Mesendoderm (in vitro differentiated cells): ENCODE measurements at regions not wholly inside any gene's neighbourhood (a gene's known extent, or its start where the extent isn't known, plus 50 kb on each side); places are given as distances from the start of the nearest gene placed in this dataset.
"Not testable (repeated sequence)": the region's sequence is repeated elsewhere in the genome, so short reads cannot be mapped to it uniquely, and the experiment has no call there.

ENCODE experiments used
- DNase-seq: peaks from one replicate; pipeline ENCODE4 v3.0.0; 2013
- H2AK5ac ChIP-seq: 2 replicates; pipeline ENCODE4 v1.6.1; 2013; ENCODE audit warnings: low read length, inconsistent platforms
- H2BK120ac ChIP-seq: 2 replicates; pipeline ENCODE4 v1.6.1; 2013; ENCODE audit warnings: low read depth, mild to moderate bottlenecking, low read length, moderate library complexity, mixed read lengths
- H2BK15ac ChIP-seq: replicated peaks from 2 replicates; pipeline ENCODE4 v1.6.1; 2013; ENCODE audit warnings: low read depth, mild to moderate bottlenecking, moderate library complexity
- H2BK5ac ChIP-seq: 2 replicates; pipeline ENCODE4 v1.6.1; 2013; ENCODE audit warnings: low read length, inconsistent platforms
- H3K18ac ChIP-seq: 2 replicates; pipeline ENCODE4 v1.6.1; 2013; ENCODE audit warnings: mild to moderate bottlenecking, low read length, mixed read lengths
- H3K23ac ChIP-seq: one replicate; pipeline ENCODE4 v1.6.1; 2013; ENCODE audit warnings: low read length
- H3K27ac ChIP-seq: 2 replicates; pipeline ENCODE4 v1.5.1; 2013; ENCODE audit warnings: low read depth, mild to moderate bottlenecking, inconsistent platforms, low read length, moderate library complexity
- H3K27me3 ChIP-seq: 2 replicates; pipeline ENCODE4 v1.6.1; 2013; ENCODE audit warnings: low read length, control low read depth, mild to moderate bottlenecking, inconsistent platforms; ENCODE audit not compliant: insufficient read depth, poor library complexity
- H3K36me3 ChIP-seq: 2 replicates; pipeline ENCODE4 v1.6.1; 2013; ENCODE audit warnings: low read length, inconsistent platforms; ENCODE audit not compliant: control insufficient read depth, insufficient read depth
- H3K4ac ChIP-seq: one replicate; pipeline ENCODE4 v1.6.1; 2013; ENCODE audit warnings: low read depth, mild to moderate bottlenecking, low read length, moderate library complexity
- H3K4me1 ChIP-seq: 2 replicates; pipeline ENCODE4 v1.6.1; 2013; ENCODE audit warnings: low read depth, low read length, inconsistent platforms; ENCODE audit not compliant: control insufficient read depth
- H3K4me2 ChIP-seq: 2 replicates; pipeline ENCODE4 v1.6.1; 2013; ENCODE audit warnings: low read length
- H3K4me3 ChIP-seq: 2 replicates; pipeline ENCODE4 v1.5.1; 2013; ENCODE audit warnings: mild to moderate bottlenecking, low read length
- H3K56ac ChIP-seq: one replicate; pipeline ENCODE4 v1.6.1; 2013; ENCODE audit warnings: low read length
- H3K79me1 ChIP-seq: 2 replicates; pipeline ENCODE4 v1.6.1; 2013; ENCODE audit warnings: low read length, inconsistent platforms
- H3K79me2 ChIP-seq: 2 replicates; pipeline ENCODE4 v1.6.1; 2013; ENCODE audit warnings: mild to moderate bottlenecking, low read length; ENCODE audit not compliant: control insufficient read depth, insufficient read depth
- H3K9ac ChIP-seq: 2 replicates; pipeline ENCODE4 v1.6.1; 2013; ENCODE audit warnings: low read length, inconsistent platforms
- H4K5ac ChIP-seq: one replicate; pipeline ENCODE4 v1.6.1; 2013; ENCODE audit warnings: low read length
- H4K8ac ChIP-seq: one replicate; pipeline ENCODE4 v1.6.1; 2013; ENCODE audit warnings: low read depth, mild to moderate bottlenecking, control low read depth, low read length, moderate library complexity
- WGBS: extraction: QIAGEN DNeasy Blood & Tissue Kit; methylation state at CpG from one replicate; pipeline ENCODE4 v1.1.7; 2013; ENCODE audit warnings: low lambda C conversion rate, missing lambda C conversion rate; ENCODE audit not compliant: insufficient coverage; ENCODE audit errors: extremely low coverage; 5-methylcytosine and 5-hydroxymethylcytosine counted together

GRCh38 chr4:20017777-20018115, 234.0 kb upstream of the SLIT2 start:
- Histone ChIP-seq H3K36me3 (no peaks in the 10 kb centered on the region), H3K4me3 (no peak overlapping the region), H3K79me1 (no peaks in the 10 kb centered on the region), H2BK15ac (no peak overlapping the region), H3K23ac (no peak overlapping the region), H3K27me3 (no peaks in the 10 kb centered on the region), H3K9ac (no peak overlapping the region), H2BK120ac (no peak overlapping the region), H3K56ac (no peak overlapping the region), H3K27ac (no peak overlapping the region), H3K79me2 (no peaks in the 10 kb centered on the region), H2BK5ac (no peak overlapping the region), H3K4ac (no peak overlapping the region), H3K4me1 (no peaks in the 10 kb centered on the region), H4K8ac (no peak overlapping the region), H3K4me2 (no peak overlapping the region), H3K18ac (no peak overlapping the region), H2AK5ac (no peak overlapping the region), H4K5ac (no peak overlapping the region)
- no CpG with 5 or more reads among the region's 3 CpGs for WGBS
- no peak for DNase-seq

GRCh38 chr4:20017070-20017776, 234.5 kb upstream of the SLIT2 start:
- Histone ChIP-seq H3K79me2 (no peaks in the 10 kb centered on the region), H4K5ac (no peak overlapping the region), H3K23ac (no peak overlapping the region), H2BK120ac (no peak overlapping the region), H3K4ac (no peak overlapping the region), H3K4me2 (no peak overlapping the region), H3K4me3 (no peak overlapping the region), H3K79me1 (no peaks in the 10 kb centered on the region), H3K27me3 (no peaks in the 10 kb centered on the region), H3K27ac (no peak overlapping the region), H3K4me1 (no peaks in the 10 kb centered on the region), H2AK5ac (no peak overlapping the region), H3K56ac (no peak overlapping the region), H2BK15ac (no peak overlapping the region), H3K18ac (no peak overlapping the region), H2BK5ac (no peak overlapping the region), H3K9ac (no peak overlapping the region), H4K8ac (no peak overlapping the region), H3K36me3 (no peaks in the 10 kb centered on the region)
- WGBS = no CpG with 5 or more reads among the region's 1 CpG
- no peak for DNase-seq

- Histone ChIP-seq H2BK120ac (no peak overlapping the region), H3K4me2 (no peak overlapping the region), H2BK15ac (no peak overlapping the region), H3K27ac (no peak overlapping the region), H2BK5ac (no peak overlapping the region), H3K18ac (no peak overlapping the region), H3K56ac (no peak overlapping the region), H3K4ac (no peak overlapping the region), H2AK5ac (no peak overlapping the region), H3K23ac (no peak overlapping the region), H3K4me3 (no peak overlapping the region), H3K9ac (no peak overlapping the region), H3K79me2 (no peaks in the 10 kb centered on the region), H3K27me3 (no peaks in the 10 kb centered on the region), H3K4me1 (no peaks in the 10 kb centered on the region), H3K79me1 (no peaks in the 10 kb centered on the region), H4K5ac (no peak overlapping the region), H4K8ac (no peak overlapping the region), H3K36me3 (no peaks in the 10 kb centered on the region)
- no peak for DNase-seq
- WGBS = no CpG with 5 or more reads among the region's 4 CpGs
These were observed 236.0 kb upstream of the SLIT2 start for GRCh38 chr4:20015636-20016224.

- H2BK5ac ChIP-seq, H3K27ac ChIP-seq, H3K79me1 ChIP-seq, H3K27me3 ChIP-seq, H3K18ac ChIP-seq, H3K36me3 ChIP-seq, H3K4me3 ChIP-seq, DNase-seq, H2BK15ac ChIP-seq, H2BK120ac ChIP-seq, H3K4ac ChIP-seq, H3K4me1 ChIP-seq, H3K9ac ChIP-seq, H3K79me2 ChIP-seq, H3K4me2 ChIP-seq, H2AK5ac ChIP-seq, H4K5ac ChIP-seq, H4K8ac ChIP-seq, H3K56ac ChIP-seq, H3K23ac ChIP-seq: not testable (repeated sequence)
- WGBS = no CpG with 5 or more reads among the region's 52 CpGs
These were observed 247.7 kb upstream of the SLIT2 start for GRCh38 chr4:20003836-20004558.

- H3K4me2 ChIP-seq = no peak overlapping the region
- H3K79me2 ChIP-seq = no peaks in the 10 kb centered on the region
- H4K5ac ChIP-seq = no peak overlapping the region
- no peak for DNase-seq
- WGBS = 100% methylated on average over 1 of the region's 4 CpGs
- no peak overlapping the region for H3K18ac ChIP-seq
- H3K79me1 ChIP-seq = no peaks in the 10 kb centered on the region
- no peak overlapping the region for H2BK120ac ChIP-seq
- no peaks in the 10 kb centered on the region for H3K27me3 ChIP-seq
- no peak overlapping the region for H2BK15ac ChIP-seq
- H3K4me1 ChIP-seq = no peaks in the 10 kb centered on the region
- H3K56ac ChIP-seq = no peak overlapping the region
- no peak overlapping the region for H2BK5ac ChIP-seq
- H3K4me3 ChIP-seq = no peak overlapping the region
- H3K27ac ChIP-seq = no peak overlapping the region
- no peak overlapping the region for H4K8ac ChIP-seq
- no peaks in the 10 kb centered on the region for H3K36me3 ChIP-seq
- no peak overlapping the region for H2AK5ac ChIP-seq
- no peak overlapping the region for H3K4ac ChIP-seq
- H3K9ac ChIP-seq = no peak overlapping the region
- no peak overlapping the region for H3K23ac ChIP-seq
These were observed 251.8 kb upstream of the SLIT2 start for GRCh38 chr4:19999775-20000414.
